Esophagus squamous epithelium (tissue), 5 donors: ENCODE measurements at regions not wholly inside any gene's neighbourhood (a gene's known extent, or its start where the extent isn't known, plus 50 kb on each side); places are given as distances from the start of the nearest gene placed in this dataset.

ENCODE experiments used
- DNase-seq: peaks from one replicate; lab custom pipeline; 2025; lab: John Stamatoyannopoulos, UW
- H3K27ac ChIP-seq, 4 donors: fragments of 200-600 bp; sonication (generic); one replicate each; pipeline ENCODE4 v1.5.1; 2016 to 2019; ENCODE audit warnings: mild to moderate bottlenecking in 1 of 4
- H3K27me3 ChIP-seq, 4 donors: fragments of 200-600 bp; sonication (generic); 1 replicate in 3 of 4; 2 replicates in 1 of 4; pipeline versions ENCODE4 v1.5.1 to v1.6.0; 2017 to 2021; ENCODE audit warnings: antibody characterized with exemption in 1 of 4
- H3K36me3 ChIP-seq, 3 donors: fragments of 200-600 bp; sonication (generic); one replicate each; pipeline ENCODE4 v1.5.1; 2016 to 2019
- H3K4me1 ChIP-seq, 3 donors: fragments of 200-600 bp; sonication (generic); one replicate each; pipeline ENCODE4 v1.5.1; 2017 to 2019
- H3K4me3 ChIP-seq, 4 donors: fragments of 200-600 bp; sonication (generic); 1 replicate in 3 of 4; 2 replicates in 1 of 4; pipeline ENCODE4 v1.5.1; 2016 to 2019; ENCODE audit warnings: mild to moderate bottlenecking in 2 of 4, moderate library complexity in 1 of 4
- H3K9me3 ChIP-seq, 3 donors: fragments of 200-600 bp; sonication (generic); one replicate each; pipeline ENCODE4 v1.5.1; 2016 to 2019
- CTCF ChIP-seq, 6 experiments: fragments of 450-650 bp in 4 of 6; fragments of 200-600 bp in 2 of 6; sonication (generic) in 2 of 6; IDR thresholded peaks; one replicate each; pipeline ENCODE4 v1.5.1; 2016 to 2019; ENCODE audit warnings: antibody characterized with exemption in 6 of 6, mild to moderate bottlenecking in 4 of 6, moderate library complexity in 4 of 6
- POLR2A ChIP-seq, 4 donors: fragments of 450-650 bp; IDR thresholded peaks; one replicate each; pipeline ENCODE4 v1.6.1; 2017; ENCODE audit warnings: antibody characterized with exemption in 4 of 4, mild to moderate bottlenecking in 4 of 4, moderate library complexity in 3 of 4
- WGBS, 2 donors: methylation state at CpG; one replicate each; pipeline ENCODE4 v1.1.5; 2018; 5-methylcytosine and 5-hydroxymethylcytosine counted together
- intact Hi-C: fragments of 100-400 bp; cut with DNase I; formaldehyde crosslinking; loops from one replicate; pipeline ENCODE4 v1.15.0; 2022
- donor health status: DM: yes; HTN: yes; CAD: no.

- DNase-seq = no peak
- Histone ChIP-seq H3K4me3 (no peak overlapping the region), H3K4me1 (peaks cover 0 to 9% (median 0%) of the 10 kb centered on the region in 3 donors), H3K27me3 (no peaks in the 10 kb centered on the region), H3K9me3 (no peaks in the 10 kb centered on the region), H3K27ac (peak overlapping the region in 2 of 4 donors; percentile 18 to 27), H3K36me3 (no peaks in the 10 kb centered on the region)
- TF ChIP-seq POLR2A (IDR thresholded peaks at IDR 0.05) = no peak
- no peak for TF ChIP-seq CTCF (IDR thresholded peaks at IDR 0.05)
- 41 to 55% methylated on average over 3 of the region's 3 CpGs for WGBS, 2 donors
- intact Hi-C loops = no loop called here
Observed at GRCh38 chr14:82766996-82767395, 1233.3 kb upstream of the SEL1L start.

- WGBS, 2 donors = 85 to 95% methylated on average over 1 of the region's 1 CpG
Observed at GRCh38 chr14:82776958-82777357, 1243.3 kb upstream of the SEL1L start.

GRCh38 chr14:82778008-82778590 lies 1244.4 kb upstream of the SEL1L start:
- intact Hi-C loops = no loop called here
- H3K4me1 ChIP-seq = no peaks in the 10 kb centered on the region
- no peak overlapping the region for H3K4me3 ChIP-seq
- no peak for DNase-seq
- 46 to 52% methylated on average over 1 of the region's 1 CpG for WGBS, 2 donors
- H3K27me3 ChIP-seq = no peaks in the 10 kb centered on the region
- TF ChIP-seq POLR2A (IDR thresholded peaks at IDR 0.05) (no peak), CTCF (IDR thresholded peaks at IDR 0.05) (no peak)
- H3K36me3 ChIP-seq = no peaks in the 10 kb centered on the region
- no peak overlapping the region for H3K27ac ChIP-seq
- H3K9me3 ChIP-seq = no peaks in the 10 kb centered on the region

More at GRCh38 chr14:82776958-82777357, 1243.3 kb upstream of the SEL1L start:
- Histone ChIP-seq H3K4me3 (no peak overlapping the region), H3K9me3 (no peaks in the 10 kb centered on the region), H3K4me1 (no peaks in the 10 kb centered on the region), H3K36me3 (no peaks in the 10 kb centered on the region), H3K27ac (no peak overlapping the region), H3K27me3 (no peaks in the 10 kb centered on the region)
- no peak for TF ChIP-seq POLR2A (IDR thresholded peaks at IDR 0.05)
- TF ChIP-seq CTCF (IDR thresholded peaks at IDR 0.05) = no peak
- intact Hi-C loops = no loop called here
- DNase-seq = no peak

- DNase-seq = no peak
- no peaks in the 10 kb centered on the region for H3K9me3 ChIP-seq
- TF ChIP-seq POLR2A (IDR thresholded peaks at IDR 0.05) (no peak), CTCF (IDR thresholded peaks at IDR 0.05) (no peak)
- intact Hi-C loops = no loop called here
- no peak overlapping the region for H3K4me3 ChIP-seq
- H3K27ac ChIP-seq = no peak overlapping the region
- no peaks in the 10 kb centered on the region for H3K4me1 ChIP-seq
- no peaks in the 10 kb centered on the region for H3K36me3 ChIP-seq
- no peaks in the 10 kb centered on the region for H3K27me3 ChIP-seq
- 42 to 58% methylated on average over 3 of the region's 3 CpGs for WGBS, 2 donors
Observed at GRCh38 chr14:82778601-82779000, 1244.9 kb upstream of the SEL1L start.

- H3K36me3 ChIP-seq = no peaks in the 10 kb centered on the region
- no peak overlapping the region for H3K4me3 ChIP-seq
- H3K4me1 ChIP-seq = no peaks in the 10 kb centered on the region
- 84 to 92% methylated on average over 2 of the region's 4 CpGs for WGBS, 2 donors
- DNase-seq = no peak
- TF ChIP-seq CTCF (IDR thresholded peaks at IDR 0.05) = no peak
- no peak for TF ChIP-seq POLR2A (IDR thresholded peaks at IDR 0.05)
- intact Hi-C loops = no loop called here
- H3K9me3 ChIP-seq = no peaks in the 10 kb centered on the region
- H3K27me3 ChIP-seq = no peaks in the 10 kb centered on the region
- H3K27ac ChIP-seq = no peak overlapping the region
Observed at GRCh38 chr14:82779301-82779700, 1245.6 kb upstream of the SEL1L start.
